ENCODE measurements at regions not wholly inside any gene's neighbourhood (a gene's known extent, or its start where the extent isn't known, plus 50 kb on each side); places are given as distances from the start of the nearest gene placed in this dataset.

DNA sequence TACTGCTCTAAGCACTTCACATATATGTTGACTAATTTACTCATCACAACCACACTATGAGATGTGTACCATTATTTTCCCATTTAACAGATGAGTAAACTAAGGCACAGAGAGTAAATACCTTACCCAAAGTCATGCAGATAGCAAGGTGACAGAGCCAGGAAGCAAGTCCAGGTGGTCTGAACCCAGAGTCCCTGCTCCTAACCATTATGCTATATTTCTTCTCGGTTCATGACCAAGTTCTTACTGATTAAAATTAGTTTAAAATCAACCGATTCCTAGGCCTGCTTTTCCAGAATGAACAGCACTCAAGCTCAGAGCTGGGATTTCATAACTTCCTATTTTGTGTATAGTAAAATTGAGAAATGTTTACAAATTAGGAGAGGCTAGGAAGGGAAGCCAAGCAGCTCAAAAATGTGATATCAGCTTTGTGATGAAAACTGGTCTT, 85.5 kb upstream of the EGLN3 start (continued):
- TF ChIP-seq, protein P1, sequence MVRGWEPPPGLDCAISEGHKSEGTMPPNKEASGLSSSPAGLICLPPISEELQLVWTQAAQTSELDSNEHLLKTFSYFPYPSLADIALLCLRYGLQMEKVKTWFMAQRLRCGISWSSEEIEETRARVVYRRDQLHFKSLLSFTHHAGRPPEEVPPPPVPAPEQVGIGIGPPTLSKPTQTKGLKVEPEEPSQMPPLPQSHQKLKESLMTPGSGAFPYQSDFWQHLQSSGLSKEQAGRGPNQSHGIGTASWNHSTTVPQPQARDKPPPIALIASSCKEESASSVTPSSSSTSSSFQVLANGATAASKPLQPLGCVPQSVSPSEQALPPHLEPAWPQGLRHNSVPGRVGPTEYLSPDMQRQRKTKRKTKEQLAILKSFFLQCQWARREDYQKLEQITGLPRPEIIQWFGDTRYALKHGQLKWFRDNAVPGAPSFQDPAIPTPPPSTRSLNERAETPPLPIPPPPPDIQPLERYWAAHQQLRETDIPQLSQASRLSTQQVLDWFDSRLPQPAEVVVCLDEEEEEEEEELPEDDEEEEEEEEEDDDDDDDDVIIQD (CRISPR knock-in tag; IDR thresholded peaks at IDR 0.05; ENCODE audit: low read depth), result peak; percentile 12; the same call in 1 of the 2 replicates
- TF ChIP-seq, protein P2, sequence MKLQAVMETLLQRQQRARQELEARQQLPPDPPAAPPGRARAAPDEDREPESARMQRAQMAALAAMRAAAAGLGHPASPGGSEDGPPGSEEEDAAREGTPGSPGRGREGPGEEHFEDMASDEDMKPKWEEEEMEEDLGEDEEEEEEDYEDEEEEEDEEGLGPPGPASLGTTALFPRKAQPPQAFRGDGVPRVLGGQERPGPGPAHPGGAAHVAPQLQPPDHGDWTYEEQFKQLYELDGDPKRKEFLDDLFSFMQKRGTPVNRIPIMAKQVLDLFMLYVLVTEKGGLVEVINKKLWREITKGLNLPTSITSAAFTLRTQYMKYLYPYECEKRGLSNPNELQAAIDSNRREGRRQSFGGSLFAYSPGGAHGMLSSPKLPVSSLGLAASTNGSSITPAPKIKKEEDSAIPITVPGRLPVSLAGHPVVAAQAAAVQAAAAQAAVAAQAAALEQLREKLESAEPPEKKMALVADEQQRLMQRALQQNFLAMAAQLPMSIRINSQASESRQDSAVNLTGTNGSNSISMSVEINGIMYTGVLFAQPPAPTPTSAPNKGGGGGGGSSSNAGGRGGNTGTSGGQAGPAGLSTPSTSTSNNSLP (IDR thresholded peaks at IDR 0.05; ENCODE audit: low read depth, low read length), result no peak
- TF ChIP-seq, protein P3, sequence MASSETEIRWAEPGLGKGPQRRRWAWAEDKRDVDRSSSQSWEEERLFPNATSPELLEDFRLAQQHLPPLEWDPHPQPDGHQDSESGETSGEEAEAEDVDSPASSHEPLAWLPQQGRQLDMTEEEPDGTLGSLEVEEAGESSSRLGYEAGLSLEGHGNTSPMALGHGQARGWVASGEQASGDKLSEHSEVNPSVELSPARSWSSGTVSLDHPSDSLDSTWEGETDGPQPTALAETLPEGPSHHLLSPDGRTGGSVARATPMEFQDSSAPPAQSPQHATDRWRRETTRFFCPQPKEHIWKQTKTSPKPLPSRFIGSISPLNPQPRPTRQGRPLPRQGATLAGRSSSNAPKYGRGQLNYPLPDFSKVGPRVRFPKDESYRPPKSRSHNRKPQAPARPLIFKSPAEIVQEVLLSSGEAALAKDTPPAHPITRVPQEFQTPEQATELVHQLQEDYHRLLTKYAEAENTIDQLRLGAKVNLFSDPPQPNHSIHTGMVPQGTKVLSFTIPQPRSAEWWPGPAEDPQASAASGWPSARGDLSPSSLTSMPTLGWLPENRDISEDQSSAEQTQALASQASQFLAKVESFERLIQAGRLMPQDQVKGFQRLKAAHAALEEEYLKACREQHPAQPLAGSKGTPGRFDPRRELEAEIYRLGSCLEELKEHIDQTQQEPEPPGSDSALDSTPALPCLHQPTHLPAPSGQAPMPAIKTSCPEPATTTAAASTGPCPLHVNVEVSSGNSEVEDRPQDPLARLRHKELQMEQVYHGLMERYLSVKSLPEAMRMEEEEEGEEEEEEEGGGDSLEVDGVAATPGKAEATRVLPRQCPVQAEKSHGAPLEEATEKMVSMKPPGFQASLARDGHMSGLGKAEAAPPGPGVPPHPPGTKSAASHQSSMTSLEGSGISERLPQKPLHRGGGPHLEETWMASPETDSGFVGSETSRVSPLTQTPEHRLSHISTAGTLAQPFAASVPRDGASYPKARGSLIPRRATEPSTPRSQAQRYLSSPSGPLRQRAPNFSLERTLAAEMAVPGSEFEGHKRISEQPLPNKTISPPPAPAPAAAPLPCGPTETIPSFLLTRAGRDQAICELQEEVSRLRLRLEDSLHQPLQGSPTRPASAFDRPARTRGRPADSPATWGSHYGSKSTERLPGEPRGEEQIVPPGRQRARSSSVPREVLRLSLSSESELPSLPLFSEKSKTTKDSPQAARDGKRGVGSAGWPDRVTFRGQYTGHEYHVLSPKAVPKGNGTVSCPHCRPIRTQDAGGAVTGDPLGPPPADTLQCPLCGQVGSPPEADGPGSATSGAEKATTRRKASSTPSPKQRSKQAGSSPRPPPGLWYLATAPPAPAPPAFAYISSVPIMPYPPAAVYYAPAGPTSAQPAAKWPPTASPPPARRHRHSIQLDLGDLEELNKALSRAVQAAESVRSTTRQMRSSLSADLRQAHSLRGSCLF (CRISPR knock-in tag; IDR thresholded peaks at IDR 0.05; ENCODE audit: borderline replicate concordance), result no peak
- TF ChIP-seq DNMT1 (CRISPR knock-in tag; IDR thresholded peaks at IDR 0.05) (no peak), STAG1 (CRISPR knock-in tag; IDR thresholded peaks at IDR 0.05) (no peak), TBL1XR1 (IDR thresholded peaks at IDR 0.05; ENCODE audit: borderline replicate concordance, low read length, partially characterized antibody) (no peak), SP5 (CRISPR knock-in tag; IDR thresholded peaks at IDR 0.05; ENCODE audit: borderline replicate concordance, low read depth) (0 out of 2 replicates have a peak, but pooled peaks have one; percentile 1), ZNF44 (CRISPR knock-in tag; IDR thresholded peaks at IDR 0.05) (no peak), ZNF264 (CRISPR knock-in tag; IDR thresholded peaks at IDR 0.05) (0 out of 2 replicates have a peak, but pooled peaks have one; percentile 56), NAIF1 (CRISPR knock-in tag; IDR thresholded peaks at IDR 0.05; ENCODE audit: borderline replicate concordance) (no peak)
- TF ChIP-seq, protein P4, sequence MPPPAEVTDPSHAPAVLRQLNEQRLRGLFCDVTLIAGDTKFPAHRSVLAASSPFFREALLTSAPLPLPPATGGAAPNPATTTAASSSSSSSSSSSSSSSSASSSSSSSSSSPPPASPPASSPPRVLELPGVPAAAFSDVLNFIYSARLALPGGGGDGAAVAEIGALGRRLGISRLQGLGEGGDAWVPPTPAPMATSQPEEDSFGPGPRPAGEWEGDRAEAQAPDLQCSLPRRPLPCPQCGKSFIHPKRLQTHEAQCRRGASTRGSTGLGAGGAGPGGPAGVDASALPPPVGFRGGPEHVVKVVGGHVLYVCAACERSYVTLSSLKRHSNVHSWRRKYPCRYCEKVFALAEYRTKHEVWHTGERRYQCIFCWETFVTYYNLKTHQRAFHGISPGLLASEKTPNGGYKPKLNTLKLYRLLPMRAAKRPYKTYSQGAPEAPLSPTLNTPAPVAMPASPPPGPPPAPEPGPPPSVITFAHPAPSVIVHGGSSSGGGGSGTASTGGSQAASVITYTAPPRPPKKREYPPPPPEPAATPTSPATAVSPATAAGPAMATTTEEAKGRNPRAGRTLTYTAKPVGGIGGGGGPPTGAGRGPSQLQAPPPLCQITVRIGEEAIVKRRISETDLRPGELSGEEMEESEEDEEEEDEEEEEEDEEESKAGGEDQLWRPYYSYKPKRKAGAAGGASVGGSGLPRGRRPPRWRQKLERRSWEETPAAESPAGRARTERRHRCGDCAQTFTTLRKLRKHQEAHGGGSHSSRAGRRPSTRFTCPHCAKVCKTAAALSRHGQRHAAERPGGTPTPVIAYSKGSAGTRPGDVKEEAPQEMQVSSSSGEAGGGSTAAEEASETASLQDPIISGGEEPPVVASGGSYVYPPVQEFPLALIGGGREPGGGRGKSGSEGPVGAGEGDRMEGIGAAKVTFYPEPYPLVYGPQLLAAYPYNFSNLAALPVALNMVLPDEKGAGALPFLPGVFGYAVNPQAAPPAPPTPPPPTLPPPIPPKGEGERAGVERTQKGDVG (CRISPR knock-in tag; IDR thresholded peaks at IDR 0.05; ENCODE audit: borderline replicate concordance), result no peak

Data from HepG2 (cell line).